Hepatocyte (in vitro differentiated cells): ENCODE measurements at regions not wholly inside any gene's neighbourhood (a gene's known extent, or its start where the extent isn't known, plus 50 kb on each side); places are given as distances from the start of the nearest gene placed in this dataset.

Experiments used
- DNase-seq: peaks from one replicate; pipeline ENCODE4 v3.0.0-alpha.2; 2016; ENCODE audit warnings: low spot score
- H2AFZ ChIP-seq: fragments of 200-600 bp; sonication (generic); 2 replicates; pipeline ENCODE4 v1.6.0; 2016; ENCODE audit warnings: antibody characterized with exemption, mild to moderate bottlenecking
- H3K27ac ChIP-seq: fragments of 200-600 bp; sonication (generic); 2 replicates; pipeline ENCODE4 v1.5.1; 2016; ENCODE audit warnings: mild to moderate bottlenecking
- H3K27me3 ChIP-seq: fragments of 200-600 bp; sonication (generic); 2 replicates; pipeline ENCODE4 v1.6.1; 2016
- H3K36me3 ChIP-seq: fragments of 200-600 bp; sonication (generic); replicated peaks from 2 replicates; pipeline ENCODE4 v1.5.1; 2016; ENCODE audit warnings: low read depth; ENCODE audit not compliant: insufficient read depth
- H3K4me1 ChIP-seq: fragments of 200-600 bp; sonication (generic); 2 replicates; pipeline ENCODE4 v1.5.1; 2016; ENCODE audit warnings: mild to moderate bottlenecking, moderate library complexity; ENCODE audit not compliant: insufficient read depth
- H3K4me2 ChIP-seq: fragments of 200-600 bp; sonication (generic); 2 replicates; pipeline ENCODE4 v1.6.0; 2016
- H3K4me3 ChIP-seq: fragments of 200-600 bp; sonication (generic); 2 replicates; pipeline ENCODE4 v1.5.1; 2016; ENCODE audit warnings: mild to moderate bottlenecking
- H3K79me2 ChIP-seq: fragments of 200-600 bp; sonication (generic); 2 replicates; pipeline ENCODE4 v1.6.0; 2017; ENCODE audit warnings: mild to moderate bottlenecking
- H3K9me2 ChIP-seq: fragments of 200-600 bp; sonication (generic); replicated peaks from 2 replicates; pipeline ENCODE4 v1.6.0; 2017; ENCODE audit warnings: mild to moderate bottlenecking; ENCODE audit not compliant: insufficient read depth
- H3K9me3 ChIP-seq: fragments of 200-600 bp; sonication (generic); 2 replicates; pipeline ENCODE4 v1.5.1; 2016; ENCODE audit warnings: low read depth, mild to moderate bottlenecking
- H4K20me1 ChIP-seq: fragments of 200-600 bp; sonication (generic); 2 replicates; pipeline ENCODE4 v1.6.0; 2016; ENCODE audit warnings: mild to moderate bottlenecking; ENCODE audit not compliant: insufficient read depth, poor library complexity, severe bottlenecking
- CTCF ChIP-seq: fragments of 200-600 bp; sonication (generic); IDR thresholded peaks from 2 replicates; pipeline ENCODE4 v1.5.1; 2016; ENCODE audit warnings: antibody characterized with exemption, mild to moderate bottlenecking; ENCODE audit not compliant: poor library complexity
- EZH2 ChIP-seq: fragments of 200-600 bp; sonication (generic); IDR thresholded peaks from 2 replicates; pipeline ENCODE4 v1.6.1; 2016; ENCODE audit warnings: antibody characterized with exemption, mild to moderate bottlenecking, borderline replicate concordance
- EZH2phosphoT487 ChIP-seq: fragments of 200-600 bp; sonication (generic); IDR thresholded peaks from one replicate; pipeline ENCODE4 v1.6.1; 2018; ENCODE audit warnings: antibody characterized with exemption, mild to moderate bottlenecking, low read depth, moderate library complexity; ENCODE audit not compliant: unreplicated experiment, severe bottlenecking
- WGBS: methylation state at CpG from one replicate; pipeline ENCODE4 v1.1.6; 2016; ENCODE audit warnings: low lambda C conversion rate; ENCODE audit errors: missing lambda C conversion rate; 5-methylcytosine and 5-hydroxymethylcytosine counted together

GRCh38 chr2:134782107-134782506, 56.3 kb upstream of the ACMSD start:
- DNase-seq: no peak

GRCh38 chr2:134782792-134783191, 55.6 kb upstream of the ACMSD start:
- Histone ChIP-seq H3K4me2 (no peak overlapping the region), H3K4me1 (no peaks in the 10 kb centered on the region), H3K9me2 (no peaks in the 10 kb centered on the region), H3K79me2 (no peaks in the 10 kb centered on the region), H3K4me3 (no peak overlapping the region), H3K9me3 (no peaks in the 10 kb centered on the region), H2AFZ (no peak overlapping the region), H3K36me3 (no peaks in the 10 kb centered on the region), H3K27me3 (no peaks in the 10 kb centered on the region), H4K20me1 (no peaks in the 10 kb centered on the region), H3K27ac (no peak overlapping the region)
- 21% methylated on average over 3 of the region's 3 CpGs for WGBS
- TF ChIP-seq CTCF: peak; percentile 60
- TF ChIP-seq EZH2: no peak
- no peak for TF ChIP-seq EZH2phosphoT487
- peak; percentile 70 for DNase-seq

More at GRCh38 chr2:134782107-134782506, 56.3 kb upstream of the ACMSD start:
- H3K9me2 ChIP-seq: no peaks in the 10 kb centered on the region
- no peaks in the 10 kb centered on the region for H4K20me1 ChIP-seq
- H2AFZ ChIP-seq: no peak overlapping the region
- no peaks in the 10 kb centered on the region for H3K79me2 ChIP-seq
- no peaks in the 10 kb centered on the region for H3K36me3 ChIP-seq
- H3K27me3 ChIP-seq: no peaks in the 10 kb centered on the region
- H3K4me2 ChIP-seq: no peak overlapping the region
- 91% methylated on average over 7 of the region's 7 CpGs for WGBS
- no peak overlapping the region for H3K27ac ChIP-seq
- H3K4me3 ChIP-seq: no peak overlapping the region
- no peaks in the 10 kb centered on the region for H3K4me1 ChIP-seq
- H3K9me3 ChIP-seq: no peaks in the 10 kb centered on the region
- TF ChIP-seq CTCF (no peak), EZH2 (no peak), EZH2phosphoT487 (no peak)

- Histone ChIP-seq H3K36me3 (no peaks in the 10 kb centered on the region), H3K79me2 (no peaks in the 10 kb centered on the region), H3K4me3 (no peak overlapping the region), H3K9me3 (no peaks in the 10 kb centered on the region), H4K20me1 (no peaks in the 10 kb centered on the region), H3K9me2 (no peaks in the 10 kb centered on the region), H2AFZ (no peak overlapping the region), H3K27me3 (no peaks in the 10 kb centered on the region), H3K4me1 (no peaks in the 10 kb centered on the region), H3K27ac (no peak overlapping the region), H3K4me2 (no peak overlapping the region)
- no peak for DNase-seq
- TF ChIP-seq CTCF: no peak
- TF ChIP-seq EZH2: no peak
- TF ChIP-seq EZH2phosphoT487: no peak
- 71% methylated on average over 2 of the region's 2 CpGs for WGBS
These were observed 54.5 kb upstream of the ACMSD start for GRCh38 chr2:134783912-134784311.
